GM12801 (cell line): ENCODE measurements at regions not wholly inside any gene's neighbourhood (a gene's known extent, or its start where the extent isn't known, plus 50 kb on each side); places are given as distances from the start of the nearest gene placed in this dataset.

Source experiments
- CTCF ChIP-seq: IDR thresholded peaks from one replicate; pipeline ENCODE4 v1.5.1; 2011; ENCODE audit warnings: control low read depth; ENCODE audit not compliant: insufficient read length; ENCODE audit errors: extremely low read depth

GRCh38 chr3:18087988-18088387 is 337.2 kb downstream of the SATB1 start:
- no peak for TF ChIP-seq CTCF

- no peak for TF ChIP-seq CTCF
Observed at GRCh38 chr3:18086760-18087159, 338.4 kb downstream of the SATB1 start.

- TF ChIP-seq CTCF: no peak
Observed at GRCh38 chr3:18086078-18086477, 339.1 kb downstream of the SATB1 start.

GRCh38 chr3:18085429-18085828 is 339.7 kb downstream of the SATB1 start:
- TF ChIP-seq CTCF: no peak

- TF ChIP-seq CTCF: no peak
Observed at GRCh38 chr3:18082551-18083272, 340.3 kb upstream of the TBC1D5 start.

- no peak for TF ChIP-seq CTCF
Observed at GRCh38 chr3:18080198-18080689, 337.8 kb upstream of the TBC1D5 start.

- TF ChIP-seq CTCF: no peak
Observed at GRCh38 chr3:18079739-18080138, 337.3 kb upstream of the TBC1D5 start.
